GM23338 (cell line): ENCODE measurements at regions not wholly inside any gene's neighbourhood (a gene's known extent, or its start where the extent isn't known, plus 50 kb on each side); places are given as distances from the start of the nearest gene placed in this dataset.

Experiments
- ATAC-seq: fragments of 200-7000 bp; cut with Tn5 transposase; 3 replicates; pipeline ENCODE4 v1.9.1; 2020
- DNase-seq: peaks from one replicate; pipeline ENCODE4 v3.0.0-alpha.2; 2015; ENCODE audit warnings: low spot score
- H2AFZ ChIP-seq: fragments of 200-600 bp; sonication (generic); 2 replicates; pipeline ENCODE4 v1.8.0; 2016; ENCODE audit warnings: antibody characterized with exemption, mild to moderate bottlenecking, moderate library complexity
- H3F3A ChIP-seq: fragments of 200-600 bp; sonication (generic); replicated peaks from 2 replicates; pipeline ENCODE4 v1.8.0; 2017; ENCODE audit warnings: antibody characterized with exemption, mixed run types, low read depth
- H3K27ac ChIP-seq: fragments of 200-600 bp; sonication (generic); 2 replicates; pipeline ENCODE4 v1.6.1; 2016; ENCODE audit warnings: low read depth
- H3K27me3 ChIP-seq: fragments of 200-600 bp; sonication (generic); 2 replicates; pipeline ENCODE4 v1.8.0; 2016; ENCODE audit warnings: mild to moderate bottlenecking, mixed run types, moderate library complexity; ENCODE audit not compliant: insufficient read depth
- H3K36me3 ChIP-seq: fragments of 200-600 bp; sonication (generic); 2 replicates; pipeline ENCODE4 v1.8.0; 2016; ENCODE audit warnings: mild to moderate bottlenecking; ENCODE audit not compliant: insufficient read depth
- H3K4me1 ChIP-seq: fragments of 200-600 bp; sonication (generic); 2 replicates; pipeline ENCODE4 v1.8.0; 2016; ENCODE audit warnings: mild to moderate bottlenecking, moderate library complexity; ENCODE audit not compliant: insufficient read depth
- H3K4me2 ChIP-seq: fragments of 200-600 bp; sonication (generic); 2 replicates; pipeline ENCODE4 v1.7.1; 2017; ENCODE audit warnings: mixed run types
- H3K4me3 ChIP-seq: fragments of 200-600 bp; sonication (generic); 2 replicates; pipeline ENCODE4 v1.6.1; 2016; ENCODE audit warnings: mixed run types
- H3K79me2 ChIP-seq: fragments of 200-600 bp; sonication (generic); replicated peaks from 2 replicates; pipeline ENCODE4 v1.8.0; 2017; ENCODE audit warnings: mild to moderate bottlenecking; ENCODE audit not compliant: insufficient read depth
- H3K9me2 ChIP-seq: fragments of 200-600 bp; sonication (generic); 2 replicates; pipeline ENCODE4 v1.8.0; 2017; ENCODE audit not compliant: insufficient read depth
- H4K20me1 ChIP-seq: fragments of 200-600 bp; sonication (generic); replicated peaks from 2 replicates; pipeline ENCODE4 v1.8.0; 2017; ENCODE audit warnings: mild to moderate bottlenecking; ENCODE audit not compliant: insufficient read depth
- H3K27ac Mint-ChIP-seq: 2 replicates; pipeline ENCODE4 v1.8.0; 2020; ENCODE audit warnings: inconsistent platforms, mild to moderate bottlenecking, moderate library complexity, mixed read lengths
- H3K27me3 Mint-ChIP-seq: 3 replicates; pipeline ENCODE4 v1.8.0; 2022; ENCODE audit warnings: low read depth, mild to moderate bottlenecking, moderate library complexity, mixed read lengths, inconsistent platforms; ENCODE audit not compliant: insufficient read depth, poor library complexity
- H3K36me3 Mint-ChIP-seq: 3 replicates; pipeline ENCODE4 v1.8.0; 2021; ENCODE audit warnings: low read depth, mild to moderate bottlenecking, inconsistent platforms, moderate library complexity, mixed read lengths
- H3K4me1 Mint-ChIP-seq: 3 replicates; pipeline ENCODE4 v1.8.0; 2020; ENCODE audit warnings: mild to moderate bottlenecking, inconsistent platforms, mixed read lengths
- H3K4me3 Mint-ChIP-seq: 3 replicates; pipeline ENCODE4 v1.8.0; 2021; ENCODE audit warnings: moderate library complexity, mild to moderate bottlenecking, inconsistent platforms, mixed read lengths
- H3K9me3 Mint-ChIP-seq: 3 replicates; pipeline ENCODE4 v1.8.0; 2020; ENCODE audit warnings: moderate library complexity, mild to moderate bottlenecking, inconsistent platforms, mixed read lengths
- CREB1 ChIP-seq: fragments of 250-450 bp; sonication (Bioruptor Pico); IDR thresholded peaks from 2 replicates; pipeline ENCODE4 v1.5.0; 2020; ENCODE audit warnings: low read depth, mild to moderate bottlenecking, moderate library complexity
- CTCF ChIP-seq, 2 experiments: fragments of 200-600 bp in 1 of 2; sonication (generic) in 1 of 2; conservative IDR thresholded peaks; 2 replicates each; pipeline versions ENCODE4 v1.5.1 to v1.6.1; 2016 to 2017; ENCODE audit warnings: antibody characterized with exemption in 2 of 2, low read depth in 2 of 2, mild to moderate bottlenecking in 2 of 2, moderate library complexity in 1 of 2
- ETS1 ChIP-seq: IDR thresholded peaks from 2 replicates; pipeline ENCODE4 v1.6.1; 2016; ENCODE audit warnings: antibody characterized with exemption
- EZH2 ChIP-seq: fragments of 200-600 bp; sonication (generic); IDR thresholded peaks from one replicate; pipeline ENCODE4 v1.8.0; 2017; ENCODE audit warnings: antibody characterized with exemption, mild to moderate bottlenecking, low read depth; ENCODE audit not compliant: unreplicated experiment
- EZH2phosphoT487 ChIP-seq: fragments of 200-600 bp; sonication (generic); IDR thresholded peaks from one replicate; pipeline ENCODE4 v1.8.1; 2018; ENCODE audit warnings: antibody characterized with exemption; ENCODE audit not compliant: unreplicated experiment
- JUNB ChIP-seq: IDR thresholded peaks from one replicate; pipeline ENCODE4 v1.6.1; 2016; ENCODE audit warnings: antibody characterized with exemption; ENCODE audit not compliant: unreplicated experiment
- NANOG ChIP-seq: IDR thresholded peaks from 2 replicates; pipeline ENCODE4 v1.6.1; 2016; ENCODE audit warnings: antibody characterized with exemption, borderline replicate concordance
- POLR2AphosphoS5 ChIP-seq: IDR thresholded peaks from 2 replicates; pipeline ENCODE4 v1.6.1; 2016; ENCODE audit warnings: antibody characterized with exemption, low read depth
- REST ChIP-seq: IDR thresholded peaks from one replicate; pipeline ENCODE4 v1.6.1; 2018; ENCODE audit warnings: antibody characterized with exemption; ENCODE audit not compliant: unreplicated experiment
- STAT1 ChIP-seq: IDR thresholded peaks from one replicate; pipeline ENCODE4 v1.6.1; 2016; ENCODE audit warnings: antibody characterized with exemption; ENCODE audit not compliant: unreplicated experiment
- ZNF114 ChIP-seq: fragments of 250-450 bp; sonication (Bioruptor Pico); IDR thresholded peaks from 2 replicates; pipeline ENCODE4 v1.5.0; 2020; ENCODE audit warnings: mild to moderate bottlenecking, moderate library complexity
- ZNF331 ChIP-seq: fragments of 250-450 bp; sonication (Bioruptor Pico); IDR thresholded peaks from 2 replicates; pipeline ENCODE4 v1.5.0; 2020; ENCODE audit warnings: low read depth, mild to moderate bottlenecking, moderate library complexity
- ZNF462 ChIP-seq: fragments of 250-450 bp; sonication (Bioruptor Pico); IDR thresholded peaks from 2 replicates; pipeline ENCODE4 v1.5.0; 2020; ENCODE audit warnings: mild to moderate bottlenecking, moderate library complexity

- Histone ChIP-seq H3K4me1 (0 out of 2 replicates have a peak, but pooled peaks cover 3% of the 10 kb centered on the region), H3F3A (no peaks in the 10 kb centered on the region), H4K20me1 (no peaks in the 10 kb centered on the region), H3K79me2 (no peaks in the 10 kb centered on the region), H2AFZ (no peak overlapping the region), H3K9me2 (no peaks in the 10 kb centered on the region), H3K4me3 (no peak overlapping the region), H3K27ac (no peak overlapping the region), H3K36me3 (no peaks in the 10 kb centered on the region), H3K4me2 (no peak overlapping the region), H3K27me3 (no peaks in the 10 kb centered on the region)
- Mint-ChIP-seq H3K27ac (no peak overlapping the region), H3K4me3 (no peak overlapping the region), H3K9me3 (no peaks in the 10 kb centered on the region), H3K36me3 (no peaks in the 10 kb centered on the region), H3K27me3 (peaks cover 2% of the 10 kb centered on the region), H3K4me1 (peaks cover 5% of the 10 kb centered on the region)
- no peak for TF ChIP-seq CTCF (conservative IDR thresholded peaks at IDR 0.05; ENCODE audit: low read depth in 2 of 2)
- TF ChIP-seq ETS1, result no peak
- no peak for TF ChIP-seq EZH2
- TF ChIP-seq ZNF462 (CRISPR knock-in tag), result no peak
- TF ChIP-seq STAT1, result no peak
- TF ChIP-seq EZH2phosphoT487, result no peak
- TF ChIP-seq REST, result no peak
- no peak for TF ChIP-seq CREB1
- no peak for TF ChIP-seq ZNF331 (CRISPR knock-in tag)
- TF ChIP-seq JUNB, result no peak
- no peak for TF ChIP-seq NANOG
- no peak for TF ChIP-seq POLR2AphosphoS5
- no peak for TF ChIP-seq ZNF114
- no peak for DNase-seq
- no peak for ATAC-seq
Measured at GRCh38 chr3:107973152-107973551, 117.7 kb downstream of the CD47 start.
